22Rv1 (cell line): ENCODE measurements at regions not wholly inside any gene's neighbourhood (a gene's known extent, or its start where the extent isn't known, plus 50 kb on each side); places are given as distances from the start of the nearest gene placed in this dataset.

ENCODE experiments used
- CTCF ChIP-seq: fragments of 450-650 bp; IDR thresholded peaks from 2 replicates; pipeline ENCODE4 v1.5.1; 2017; ENCODE audit warnings: mild to moderate bottlenecking
- ZFX ChIP-seq: fragments of 450-650 bp; IDR thresholded peaks from 2 replicates; pipeline ENCODE4 v1.6.1; 2017; ENCODE audit warnings: antibody characterized with exemption, borderline replicate concordance

- TF ChIP-seq CTCF (no peak), ZFX (no peak)
Measured at GRCh38 chr6:9744119-9744518, 670.8 kb downstream of the TFAP2A start.
